Smooth muscle cell (in vitro differentiated cells): ENCODE measurements at regions not wholly inside any gene's neighbourhood (a gene's known extent, or its start where the extent isn't known, plus 50 kb on each side); places are given as distances from the start of the nearest gene placed in this dataset.

Experiments
- DNase-seq: peaks from one replicate; lab custom pipeline; 2025; ENCODE audit not compliant: unreplicated experiment; lab: John Stamatoyannopoulos, UW
- H2AFZ ChIP-seq: fragments of 200-600 bp; sonication (generic); 2 replicates; pipeline ENCODE4 v1.6.0; 2016; ENCODE audit warnings: antibody characterized with exemption, low read depth, mild to moderate bottlenecking
- H3F3A ChIP-seq: fragments of 200-600 bp; sonication (generic); 2 replicates; pipeline ENCODE4 v1.6.0; 2017; ENCODE audit warnings: antibody characterized with exemption, low read depth
- H3K27ac ChIP-seq: fragments of 200-600 bp; sonication (generic); 2 replicates; pipeline ENCODE4 v1.5.1; 2016; ENCODE audit warnings: low read depth, mild to moderate bottlenecking
- H3K27me3 ChIP-seq: fragments of 200-600 bp; sonication (generic); 2 replicates; pipeline ENCODE4 v1.6.1; 2016; ENCODE audit warnings: low read depth, mild to moderate bottlenecking
- H3K36me3 ChIP-seq: fragments of 200-600 bp; sonication (generic); 2 replicates; pipeline ENCODE4 v1.5.1; 2016; ENCODE audit warnings: low read depth
- H3K4me1 ChIP-seq: fragments of 200-600 bp; sonication (generic); 2 replicates; pipeline ENCODE4 v1.5.1; 2016; ENCODE audit warnings: low read depth
- H3K4me2 ChIP-seq: fragments of 200-600 bp; sonication (generic); 2 replicates; pipeline ENCODE4 v1.6.0; 2016; ENCODE audit warnings: mild to moderate bottlenecking
- H3K4me3 ChIP-seq: fragments of 200-600 bp; sonication (generic); 2 replicates; pipeline ENCODE4 v1.5.1; 2016; ENCODE audit warnings: mild to moderate bottlenecking
- H3K79me2 ChIP-seq: fragments of 200-600 bp; sonication (generic); 2 replicates; pipeline ENCODE4 v1.6.0; 2016; ENCODE audit warnings: low read depth, mild to moderate bottlenecking
- H3K9ac ChIP-seq: fragments of 200-600 bp; sonication (generic); 2 replicates; pipeline ENCODE4 v1.6.0; 2016; ENCODE audit warnings: low read depth
- H3K9me3 ChIP-seq: fragments of 200-600 bp; sonication (generic); replicated peaks from 2 replicates; pipeline ENCODE4 v1.5.1; 2016; ENCODE audit warnings: low read depth
- H4K20me1 ChIP-seq: fragments of 200-600 bp; sonication (generic); 2 replicates; pipeline ENCODE4 v1.6.0; 2016; ENCODE audit warnings: low read depth
- CTCF ChIP-seq: fragments of 200-600 bp; sonication (generic); IDR thresholded peaks from 2 replicates; pipeline ENCODE4 v1.5.1; 2017; ENCODE audit warnings: borderline replicate concordance, mild to moderate bottlenecking, antibody characterized with exemption; ENCODE audit not compliant: insufficient read depth, poor library complexity, severe bottlenecking
- WGBS: methylation state at CpG from one replicate; pipeline ENCODE4 v1.1.7; 2016; ENCODE audit warnings: low lambda C conversion rate; 5-methylcytosine and 5-hydroxymethylcytosine counted together

GRCh38 chr10:128549101-128549608 is 422.9 kb upstream of the MKI67 start:
- Histone ChIP-seq H2AFZ (no peak overlapping the region), H3K27me3 (no peaks in the 10 kb centered on the region), H3K79me2 (no peaks in the 10 kb centered on the region), H3K4me3 (no peak overlapping the region), H3K27ac (no peak overlapping the region), H3K4me2 (no peak overlapping the region), H3K9me3 (no peaks in the 10 kb centered on the region), H3K9ac (no peak overlapping the region), H3K4me1 (no peaks in the 10 kb centered on the region), H4K20me1 (no peaks in the 10 kb centered on the region), H3F3A (no peaks in the 10 kb centered on the region), H3K36me3 (no peaks in the 10 kb centered on the region)
- no peak for DNase-seq
- no peak for TF ChIP-seq CTCF
- WGBS = 87% methylated on average over 6 of the region's 6 CpGs

- Histone ChIP-seq H3K27ac (no peak overlapping the region), H3K79me2 (no peaks in the 10 kb centered on the region), H3K4me2 (no peak overlapping the region), H3K9me3 (no peaks in the 10 kb centered on the region), H3K36me3 (no peaks in the 10 kb centered on the region), H3K4me1 (no peaks in the 10 kb centered on the region), H4K20me1 (no peaks in the 10 kb centered on the region), H3F3A (no peaks in the 10 kb centered on the region), H3K4me3 (no peak overlapping the region), H2AFZ (no peak overlapping the region), H3K9ac (no peak overlapping the region), H3K27me3 (no peaks in the 10 kb centered on the region)
- no peak for TF ChIP-seq CTCF
- no peak for DNase-seq
- WGBS = 95% methylated on average over 10 of the region's 10 CpGs
These were observed 423.8 kb upstream of the MKI67 start for GRCh38 chr10:128550045-128550444.

GRCh38 chr10:128551475-128551874 is 425.3 kb upstream of the MKI67 start:
- TF ChIP-seq CTCF = no peak
- Histone ChIP-seq H3K79me2 (no peaks in the 10 kb centered on the region), H4K20me1 (no peaks in the 10 kb centered on the region), H3K4me2 (no peak overlapping the region), H2AFZ (no peak overlapping the region), H3K27me3 (peaks cover 4% of the 10 kb centered on the region), H3K4me1 (no peaks in the 10 kb centered on the region), H3K4me3 (no peak overlapping the region), H3K27ac (no peak overlapping the region), H3F3A (no peaks in the 10 kb centered on the region), H3K9ac (no peak overlapping the region), H3K9me3 (no peaks in the 10 kb centered on the region), H3K36me3 (no peaks in the 10 kb centered on the region)
- 72% methylated on average over 7 of the region's 7 CpGs for WGBS
- DNase-seq = no peak

GRCh38 chr10:128553755-128554154 is 427.5 kb upstream of the MKI67 start:
- Histone ChIP-seq H3K27me3 (peaks cover 4% of the 10 kb centered on the region), H3K4me2 (no peak overlapping the region), H3K4me1 (no peaks in the 10 kb centered on the region), H3F3A (no peaks in the 10 kb centered on the region), H3K9ac (no peak overlapping the region), H2AFZ (no peak overlapping the region), H4K20me1 (no peaks in the 10 kb centered on the region), H3K9me3 (no peaks in the 10 kb centered on the region), H3K36me3 (no peaks in the 10 kb centered on the region), H3K27ac (no peak overlapping the region), H3K79me2 (no peaks in the 10 kb centered on the region), H3K4me3 (no peak overlapping the region)
- DNase-seq = no peak
- 91% methylated on average over 2 of the region's 2 CpGs for WGBS
- no peak for TF ChIP-seq CTCF
